Stomach (tissue), 8 donors: ENCODE measurements at regions not wholly inside any gene's neighbourhood (a gene's known extent, or its start where the extent isn't known, plus 50 kb on each side); places are given as distances from the start of the nearest gene placed in this dataset.

Experiments
- DNase-seq, 2 donors: peaks; one replicate each; pipeline versions ENCODE4 v3.0.0 to v3.0.0-alpha.2; 2013 to 2019
- H3K27ac ChIP-seq, 5 donors: fragments of 200-600 bp in 4 of 5; sonication (generic) in 4 of 5; one replicate each; pipeline ENCODE4 v1.5.1; 2013 to 2019; ENCODE audit warnings: mild to moderate bottlenecking in 1 of 5, moderate library complexity in 1 of 5
- H3K27me3 ChIP-seq, 3 donors: fragments of 200-600 bp; sonication (generic); one replicate each; pipeline ENCODE4 v1.5.1; 2017 to 2019; ENCODE audit warnings: mixed run types in 1 of 3
- H3K36me3 ChIP-seq, 4 donors: fragments of 200-600 bp; sonication (generic); 1 replicate in 3 of 4; 2 replicates in 1 of 4; pipeline ENCODE4 v1.5.1; 2016 to 2019
- H3K4me1 ChIP-seq, 4 donors: fragments of 200-600 bp; sonication (generic); one replicate each; pipeline ENCODE4 v1.5.1; 2016 to 2019
- H3K4me3 ChIP-seq, 4 donors: fragments of 200-600 bp; sonication (generic) in 3 of 4; one replicate each; pipeline ENCODE4 v1.5.1; 2016 to 2019; ENCODE audit warnings: mild to moderate bottlenecking in 1 of 4
- H3K9me3 ChIP-seq, 4 donors: fragments of 200-600 bp; sonication (generic); one replicate each; pipeline ENCODE4 v1.5.1; 2016 to 2019
- EP300 ChIP-seq: sonication (generic); formaldehyde crosslinking; IDR thresholded peaks from one replicate; pipeline ENCODE4 v1.6.1; 2017; ENCODE audit warnings: antibody characterized with exemption
- POLR2A ChIP-seq, 4 donors: fragments of 450-650 bp; IDR thresholded peaks; one replicate each; pipeline ENCODE4 v1.6.1; 2016; ENCODE audit warnings: antibody characterized with exemption in 4 of 4, control low read depth in 2 of 4, mild to moderate bottlenecking in 1 of 4, moderate library complexity in 1 of 4
- POLR2AphosphoS5 ChIP-seq, 3 donors: sonication (generic); formaldehyde crosslinking; IDR thresholded peaks; one replicate each; pipeline ENCODE4 v1.6.1; 2016; ENCODE audit warnings: antibody characterized with exemption in 3 of 3
- WGBS, 5 donors: extraction: QIAGEN DNeasy Blood & Tissue Kit in 3 of 5; methylation state at CpG; one replicate each; pipeline versions ENCODE4 v1.1.5 to v1.1.7; 2013 to 2018; 5-methylcytosine and 5-hydroxymethylcytosine counted together
- intact Hi-C: fragments of 100-400 bp; cut with DNase I; formaldehyde crosslinking; loops from one replicate; pipeline ENCODE4 v1.15.1; 2023; ENCODE audit warnings: low total_unique reads
- TF ChIP-seq, protein P1 (sequence below), 7 experiments: fragments of 450-650 bp in 4 of 7; fragments of 200-600 bp in 3 of 7; sonication (generic) in 3 of 7; IDR thresholded peaks; one replicate each; pipeline ENCODE4 v1.5.1; 2016 to 2019; ENCODE audit warnings: antibody characterized with exemption in 7 of 7, control low read depth in 2 of 7, mild to moderate bottlenecking in 1 of 7
- donor health status: healthy with polysubstance abuse.
- donor health status: Bipolar disorder and iron deficiency.
- donor health status: healthy.

DNA sequence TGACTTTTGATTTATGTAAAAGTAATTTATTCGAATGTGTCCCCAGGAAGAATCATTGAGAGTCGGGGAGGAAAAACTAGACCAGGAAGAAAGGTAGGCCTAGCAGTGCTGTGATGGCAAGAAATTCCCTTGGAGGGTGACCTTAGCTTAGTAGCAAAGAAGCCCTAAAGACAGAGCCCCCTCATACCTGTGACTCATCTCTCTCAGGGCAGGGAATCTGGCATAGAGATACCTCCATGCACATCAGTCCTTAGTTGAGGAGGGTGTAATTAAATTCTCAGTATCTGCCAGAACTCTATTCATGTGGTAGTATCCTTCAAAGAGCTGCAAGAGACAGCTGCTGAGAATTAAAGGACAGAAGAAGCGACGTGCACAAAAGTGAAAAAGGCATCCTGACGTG lies 360.3 kb downstream of the FBXO15 start:
- Histone ChIP-seq H3K4me1 (no peaks in the 10 kb centered on the region), H3K36me3 (no peaks in the 10 kb centered on the region), H3K27me3 (no peaks in the 10 kb centered on the region), H3K4me3 (no peak overlapping the region), H3K27ac (no peak overlapping the region), H3K9me3 (no peaks in the 10 kb centered on the region)
- intact Hi-C loops: no loop called here
- TF ChIP-seq, protein P1, sequence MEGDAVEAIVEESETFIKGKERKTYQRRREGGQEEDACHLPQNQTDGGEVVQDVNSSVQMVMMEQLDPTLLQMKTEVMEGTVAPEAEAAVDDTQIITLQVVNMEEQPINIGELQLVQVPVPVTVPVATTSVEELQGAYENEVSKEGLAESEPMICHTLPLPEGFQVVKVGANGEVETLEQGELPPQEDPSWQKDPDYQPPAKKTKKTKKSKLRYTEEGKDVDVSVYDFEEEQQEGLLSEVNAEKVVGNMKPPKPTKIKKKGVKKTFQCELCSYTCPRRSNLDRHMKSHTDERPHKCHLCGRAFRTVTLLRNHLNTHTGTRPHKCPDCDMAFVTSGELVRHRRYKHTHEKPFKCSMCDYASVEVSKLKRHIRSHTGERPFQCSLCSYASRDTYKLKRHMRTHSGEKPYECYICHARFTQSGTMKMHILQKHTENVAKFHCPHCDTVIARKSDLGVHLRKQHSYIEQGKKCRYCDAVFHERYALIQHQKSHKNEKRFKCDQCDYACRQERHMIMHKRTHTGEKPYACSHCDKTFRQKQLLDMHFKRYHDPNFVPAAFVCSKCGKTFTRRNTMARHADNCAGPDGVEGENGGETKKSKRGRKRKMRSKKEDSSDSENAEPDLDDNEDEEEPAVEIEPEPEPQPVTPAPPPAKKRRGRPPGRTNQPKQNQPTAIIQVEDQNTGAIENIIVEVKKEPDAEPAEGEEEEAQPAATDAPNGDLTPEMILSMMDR (IDR thresholded peaks at IDR 0.05): no peak
- TF ChIP-seq POLR2AphosphoS5 (IDR thresholded peaks at IDR 0.05) (no peak), POLR2A (IDR thresholded peaks at IDR 0.05) (no peak), EP300 (no peak)
- DNase-seq: no peak
- 81 to 92% (median 87%) methylated on average over 5 of the region's 5 CpGs for WGBS, 5 donors

DNA sequence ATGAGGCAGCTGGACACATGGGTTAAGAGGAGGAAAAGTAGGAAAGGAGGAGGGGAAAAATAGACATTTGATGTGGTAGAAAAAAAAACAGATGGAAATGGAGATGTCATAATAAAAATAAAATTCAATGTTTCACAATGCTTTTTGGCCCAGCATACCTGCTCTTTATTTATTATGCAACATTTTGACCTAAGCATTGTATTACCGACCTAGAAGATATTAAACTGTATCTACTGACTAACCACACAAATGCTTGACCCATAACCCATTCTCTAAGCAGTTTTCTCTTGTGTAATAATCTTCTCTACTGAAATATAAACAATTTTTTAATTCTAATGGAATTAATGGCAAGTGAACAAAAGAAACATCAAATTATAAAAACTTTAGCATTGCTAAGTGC lies 362.3 kb downstream of the FBXO15 start:
- Histone ChIP-seq H3K27ac (no peak overlapping the region), H3K36me3 (no peaks in the 10 kb centered on the region), H3K27me3 (no peaks in the 10 kb centered on the region), H3K4me1 (no peaks in the 10 kb centered on the region), H3K4me3 (no peak overlapping the region), H3K9me3 (no peaks in the 10 kb centered on the region)
- TF ChIP-seq POLR2AphosphoS5 (IDR thresholded peaks at IDR 0.05): no peak
- no peak for TF ChIP-seq EP300
- no peak for TF ChIP-seq POLR2A (IDR thresholded peaks at IDR 0.05)
- TF ChIP-seq, protein P1 (IDR thresholded peaks at IDR 0.05): no peak
- WGBS, 5 donors: 57 to 70% (median 61%) methylated on average over 1 of the region's 1 CpG
- no peak for DNase-seq
- intact Hi-C loops: no loop called here

DNA sequence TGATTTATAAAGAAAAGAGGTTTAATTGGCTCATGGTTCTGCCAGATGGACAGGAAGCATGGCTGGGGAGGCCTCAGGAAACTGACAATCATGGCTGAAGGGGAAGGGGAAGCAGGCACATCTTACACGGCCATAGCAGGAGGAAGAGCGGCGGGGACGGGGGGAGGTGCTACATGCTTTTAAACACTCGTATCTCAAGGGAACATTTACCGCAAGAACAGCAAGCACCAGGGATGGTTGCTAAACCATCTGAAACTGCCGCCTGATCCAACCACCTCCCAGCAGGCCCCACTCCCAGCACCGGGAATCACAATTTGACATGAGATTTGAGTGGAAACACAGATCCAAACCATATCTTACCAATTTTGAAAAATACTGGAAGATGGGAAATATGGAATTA lies 362.8 kb downstream of the FBXO15 start:
- no peak for TF ChIP-seq EP300
- no peak for TF ChIP-seq POLR2A (IDR thresholded peaks at IDR 0.05)
- no peak for TF ChIP-seq POLR2AphosphoS5 (IDR thresholded peaks at IDR 0.05)
- TF ChIP-seq, protein P1 (IDR thresholded peaks at IDR 0.05): no peak
- Histone ChIP-seq H3K36me3 (no peaks in the 10 kb centered on the region), H3K9me3 (no peaks in the 10 kb centered on the region), H3K4me3 (no peak overlapping the region), H3K27ac (no peak overlapping the region), H3K27me3 (no peaks in the 10 kb centered on the region), H3K4me1 (no peaks in the 10 kb centered on the region)
- DNase-seq: no peak
- 70 to 84% (median 74%) methylated on average over 8 of the region's 8 CpGs for WGBS, 5 donors
- intact Hi-C loops: no loop called here

DNA sequence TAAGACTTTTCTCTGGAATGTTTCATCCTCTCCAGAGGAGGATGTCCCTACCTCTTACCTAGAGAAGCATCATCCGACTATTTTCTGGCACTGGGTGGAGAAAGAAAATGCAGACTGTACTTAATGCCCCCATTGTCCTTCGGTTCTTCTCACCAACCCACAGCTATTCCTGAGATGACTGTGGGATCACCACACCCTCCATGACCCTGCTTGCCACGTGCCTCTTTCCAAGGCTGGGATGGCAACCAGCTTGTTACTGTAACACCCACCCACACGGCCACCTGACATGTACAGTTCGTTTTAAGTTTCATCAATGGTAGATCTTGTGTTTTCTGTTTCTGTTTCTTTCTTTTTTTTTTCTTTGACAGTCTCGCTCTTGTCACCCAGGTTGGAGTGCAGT lies 365.2 kb downstream of the FBXO15 start:
- intact Hi-C loops: no loop called here
- Histone ChIP-seq H3K27ac (no peak overlapping the region), H3K36me3 (no peaks in the 10 kb centered on the region), H3K4me1 (no peaks in the 10 kb centered on the region), H3K4me3 (no peak overlapping the region), H3K27me3 (no peaks in the 10 kb centered on the region), H3K9me3 (no peaks in the 10 kb centered on the region)
- no peak for DNase-seq
- 57 to 84% (median 74%) methylated on average over 6 of the region's 6 CpGs for WGBS, 5 donors
- no peak for TF ChIP-seq EP300
- TF ChIP-seq, protein P1 (IDR thresholded peaks at IDR 0.05): no peak
- TF ChIP-seq POLR2AphosphoS5 (IDR thresholded peaks at IDR 0.05): no peak
- TF ChIP-seq POLR2A (IDR thresholded peaks at IDR 0.05): no peak
